ENCODE measurements at regions not wholly inside any gene's neighbourhood (a gene's known extent, or its start where the extent isn't known, plus 50 kb on each side); places are given as distances from the start of the nearest gene placed in this dataset.

DNA sequence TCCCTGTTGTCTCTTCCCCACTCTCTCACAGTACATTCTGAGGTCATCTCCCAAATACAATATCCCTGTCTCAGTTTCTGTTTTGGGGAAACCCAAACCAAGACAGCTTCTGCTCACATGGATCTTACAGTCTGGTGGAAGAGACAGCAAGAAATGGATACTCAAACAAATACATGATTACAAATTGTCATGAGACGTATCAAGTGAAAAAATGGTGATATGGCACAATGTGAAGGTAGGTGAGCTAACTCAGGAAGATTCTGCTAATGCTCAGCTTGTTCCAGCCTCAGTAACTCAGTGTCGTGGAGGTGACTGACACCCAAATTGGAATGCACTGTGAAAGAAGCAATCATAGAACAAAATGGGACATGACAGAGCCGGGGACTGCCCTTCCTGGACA is 68.3 kb downstream of the CHST1 start:
- TF ChIP-seq, protein P1, sequence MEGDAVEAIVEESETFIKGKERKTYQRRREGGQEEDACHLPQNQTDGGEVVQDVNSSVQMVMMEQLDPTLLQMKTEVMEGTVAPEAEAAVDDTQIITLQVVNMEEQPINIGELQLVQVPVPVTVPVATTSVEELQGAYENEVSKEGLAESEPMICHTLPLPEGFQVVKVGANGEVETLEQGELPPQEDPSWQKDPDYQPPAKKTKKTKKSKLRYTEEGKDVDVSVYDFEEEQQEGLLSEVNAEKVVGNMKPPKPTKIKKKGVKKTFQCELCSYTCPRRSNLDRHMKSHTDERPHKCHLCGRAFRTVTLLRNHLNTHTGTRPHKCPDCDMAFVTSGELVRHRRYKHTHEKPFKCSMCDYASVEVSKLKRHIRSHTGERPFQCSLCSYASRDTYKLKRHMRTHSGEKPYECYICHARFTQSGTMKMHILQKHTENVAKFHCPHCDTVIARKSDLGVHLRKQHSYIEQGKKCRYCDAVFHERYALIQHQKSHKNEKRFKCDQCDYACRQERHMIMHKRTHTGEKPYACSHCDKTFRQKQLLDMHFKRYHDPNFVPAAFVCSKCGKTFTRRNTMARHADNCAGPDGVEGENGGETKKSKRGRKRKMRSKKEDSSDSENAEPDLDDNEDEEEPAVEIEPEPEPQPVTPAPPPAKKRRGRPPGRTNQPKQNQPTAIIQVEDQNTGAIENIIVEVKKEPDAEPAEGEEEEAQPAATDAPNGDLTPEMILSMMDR (IDR thresholded peaks at IDR 0.05 in 4 of 5, conservative IDR thresholded peaks at IDR 0.05 in 1 of 5), result no peak
- no peak for TF ChIP-seq POLR2A (IDR thresholded peaks at IDR 0.05)
